GM23338 (cell line): ENCODE measurements at regions not wholly inside any gene's neighbourhood (a gene's known extent, or its start where the extent isn't known, plus 50 kb on each side); places are given as distances from the start of the nearest gene placed in this dataset.

Experiments used
- ATAC-seq: fragments of 200-7000 bp; cut with Tn5 transposase; 3 replicates; pipeline ENCODE4 v1.9.1; 2020
- DNase-seq: peaks from one replicate; pipeline ENCODE4 v3.0.0-alpha.2; 2015; ENCODE audit warnings: low spot score
- H2AFZ ChIP-seq: fragments of 200-600 bp; sonication (generic); 2 replicates; pipeline ENCODE4 v1.8.0; 2016; ENCODE audit warnings: antibody characterized with exemption, mild to moderate bottlenecking, moderate library complexity
- H3F3A ChIP-seq: fragments of 200-600 bp; sonication (generic); replicated peaks from 2 replicates; pipeline ENCODE4 v1.8.0; 2017; ENCODE audit warnings: antibody characterized with exemption, mixed run types, low read depth
- H3K27ac ChIP-seq: fragments of 200-600 bp; sonication (generic); 2 replicates; pipeline ENCODE4 v1.6.1; 2016; ENCODE audit warnings: low read depth
- H3K27me3 ChIP-seq: fragments of 200-600 bp; sonication (generic); 2 replicates; pipeline ENCODE4 v1.8.0; 2016; ENCODE audit warnings: mild to moderate bottlenecking, mixed run types, moderate library complexity; ENCODE audit not compliant: insufficient read depth
- H3K36me3 ChIP-seq: fragments of 200-600 bp; sonication (generic); 2 replicates; pipeline ENCODE4 v1.8.0; 2016; ENCODE audit warnings: mild to moderate bottlenecking; ENCODE audit not compliant: insufficient read depth
- H3K4me1 ChIP-seq: fragments of 200-600 bp; sonication (generic); 2 replicates; pipeline ENCODE4 v1.8.0; 2016; ENCODE audit warnings: mild to moderate bottlenecking, moderate library complexity; ENCODE audit not compliant: insufficient read depth
- H3K4me2 ChIP-seq: fragments of 200-600 bp; sonication (generic); 2 replicates; pipeline ENCODE4 v1.7.1; 2017; ENCODE audit warnings: mixed run types
- H3K4me3 ChIP-seq: fragments of 200-600 bp; sonication (generic); 2 replicates; pipeline ENCODE4 v1.6.1; 2016; ENCODE audit warnings: mixed run types
- H3K79me2 ChIP-seq: fragments of 200-600 bp; sonication (generic); replicated peaks from 2 replicates; pipeline ENCODE4 v1.8.0; 2017; ENCODE audit warnings: mild to moderate bottlenecking; ENCODE audit not compliant: insufficient read depth
- H3K9me2 ChIP-seq: fragments of 200-600 bp; sonication (generic); 2 replicates; pipeline ENCODE4 v1.8.0; 2017; ENCODE audit not compliant: insufficient read depth
- H4K20me1 ChIP-seq: fragments of 200-600 bp; sonication (generic); replicated peaks from 2 replicates; pipeline ENCODE4 v1.8.0; 2017; ENCODE audit warnings: mild to moderate bottlenecking; ENCODE audit not compliant: insufficient read depth
- H3K27ac Mint-ChIP-seq: 2 replicates; pipeline ENCODE4 v1.8.0; 2020; ENCODE audit warnings: inconsistent platforms, mild to moderate bottlenecking, moderate library complexity, mixed read lengths
- H3K27me3 Mint-ChIP-seq: 3 replicates; pipeline ENCODE4 v1.8.0; 2022; ENCODE audit warnings: low read depth, mild to moderate bottlenecking, moderate library complexity, mixed read lengths, inconsistent platforms; ENCODE audit not compliant: insufficient read depth, poor library complexity
- H3K36me3 Mint-ChIP-seq: 3 replicates; pipeline ENCODE4 v1.8.0; 2021; ENCODE audit warnings: low read depth, mild to moderate bottlenecking, inconsistent platforms, moderate library complexity, mixed read lengths
- H3K4me1 Mint-ChIP-seq: 3 replicates; pipeline ENCODE4 v1.8.0; 2020; ENCODE audit warnings: mild to moderate bottlenecking, inconsistent platforms, mixed read lengths
- H3K4me3 Mint-ChIP-seq: 3 replicates; pipeline ENCODE4 v1.8.0; 2021; ENCODE audit warnings: moderate library complexity, mild to moderate bottlenecking, inconsistent platforms, mixed read lengths
- H3K9me3 Mint-ChIP-seq: 3 replicates; pipeline ENCODE4 v1.8.0; 2020; ENCODE audit warnings: moderate library complexity, mild to moderate bottlenecking, inconsistent platforms, mixed read lengths
- EZH2 ChIP-seq: fragments of 200-600 bp; sonication (generic); IDR thresholded peaks from one replicate; pipeline ENCODE4 v1.8.0; 2017; ENCODE audit warnings: antibody characterized with exemption, mild to moderate bottlenecking, low read depth; ENCODE audit not compliant: unreplicated experiment
- EZH2phosphoT487 ChIP-seq: fragments of 200-600 bp; sonication (generic); IDR thresholded peaks from one replicate; pipeline ENCODE4 v1.8.1; 2018; ENCODE audit warnings: antibody characterized with exemption; ENCODE audit not compliant: unreplicated experiment
- JUNB ChIP-seq: IDR thresholded peaks from one replicate; pipeline ENCODE4 v1.6.1; 2016; ENCODE audit warnings: antibody characterized with exemption; ENCODE audit not compliant: unreplicated experiment
- NANOG ChIP-seq: IDR thresholded peaks from 2 replicates; pipeline ENCODE4 v1.6.1; 2016; ENCODE audit warnings: antibody characterized with exemption, borderline replicate concordance
- POLR2AphosphoS5 ChIP-seq: IDR thresholded peaks from 2 replicates; pipeline ENCODE4 v1.6.1; 2016; ENCODE audit warnings: antibody characterized with exemption, low read depth
- STAT1 ChIP-seq: IDR thresholded peaks from one replicate; pipeline ENCODE4 v1.6.1; 2016; ENCODE audit warnings: antibody characterized with exemption; ENCODE audit not compliant: unreplicated experiment
- ZNF331 ChIP-seq: fragments of 250-450 bp; sonication (Bioruptor Pico); IDR thresholded peaks from 2 replicates; pipeline ENCODE4 v1.5.0; 2020; ENCODE audit warnings: low read depth, mild to moderate bottlenecking, moderate library complexity
- TF ChIP-seq, protein P1 (sequence below): fragments of 250-450 bp; sonication (Bioruptor Pico); IDR thresholded peaks from 2 replicates; pipeline ENCODE4 v1.5.0; 2020; ENCODE audit warnings: mild to moderate bottlenecking, moderate library complexity
- TF ChIP-seq, protein P2 (sequence below): IDR thresholded peaks from 2 replicates; pipeline ENCODE4 v1.6.1; 2016; ENCODE audit warnings: antibody characterized with exemption
- TF ChIP-seq, protein P3 (sequence below): IDR thresholded peaks from one replicate; pipeline ENCODE4 v1.6.1; 2018; ENCODE audit warnings: antibody characterized with exemption; ENCODE audit not compliant: unreplicated experiment

DNA sequence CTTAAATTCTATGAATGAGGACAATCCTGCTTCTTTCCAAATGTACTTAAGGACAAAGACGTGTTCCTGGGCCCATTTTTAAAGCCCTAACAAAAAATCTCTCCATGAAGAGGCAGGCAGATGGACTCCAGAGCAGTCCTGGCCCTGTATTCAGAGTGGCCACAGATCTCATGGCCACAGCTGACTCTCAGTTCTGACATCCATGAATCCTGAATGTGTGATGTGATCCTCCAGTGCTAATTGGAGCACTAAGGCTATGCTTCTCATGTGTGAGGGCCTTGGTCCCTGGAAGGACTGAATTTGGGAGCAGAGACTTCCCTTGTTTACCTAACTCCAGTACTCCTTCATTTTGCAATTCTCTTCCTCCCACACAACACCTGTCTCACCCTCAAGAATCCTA lies 373.0 kb downstream of the AGTPBP1 start (continued):
- TF ChIP-seq, protein P1, sequence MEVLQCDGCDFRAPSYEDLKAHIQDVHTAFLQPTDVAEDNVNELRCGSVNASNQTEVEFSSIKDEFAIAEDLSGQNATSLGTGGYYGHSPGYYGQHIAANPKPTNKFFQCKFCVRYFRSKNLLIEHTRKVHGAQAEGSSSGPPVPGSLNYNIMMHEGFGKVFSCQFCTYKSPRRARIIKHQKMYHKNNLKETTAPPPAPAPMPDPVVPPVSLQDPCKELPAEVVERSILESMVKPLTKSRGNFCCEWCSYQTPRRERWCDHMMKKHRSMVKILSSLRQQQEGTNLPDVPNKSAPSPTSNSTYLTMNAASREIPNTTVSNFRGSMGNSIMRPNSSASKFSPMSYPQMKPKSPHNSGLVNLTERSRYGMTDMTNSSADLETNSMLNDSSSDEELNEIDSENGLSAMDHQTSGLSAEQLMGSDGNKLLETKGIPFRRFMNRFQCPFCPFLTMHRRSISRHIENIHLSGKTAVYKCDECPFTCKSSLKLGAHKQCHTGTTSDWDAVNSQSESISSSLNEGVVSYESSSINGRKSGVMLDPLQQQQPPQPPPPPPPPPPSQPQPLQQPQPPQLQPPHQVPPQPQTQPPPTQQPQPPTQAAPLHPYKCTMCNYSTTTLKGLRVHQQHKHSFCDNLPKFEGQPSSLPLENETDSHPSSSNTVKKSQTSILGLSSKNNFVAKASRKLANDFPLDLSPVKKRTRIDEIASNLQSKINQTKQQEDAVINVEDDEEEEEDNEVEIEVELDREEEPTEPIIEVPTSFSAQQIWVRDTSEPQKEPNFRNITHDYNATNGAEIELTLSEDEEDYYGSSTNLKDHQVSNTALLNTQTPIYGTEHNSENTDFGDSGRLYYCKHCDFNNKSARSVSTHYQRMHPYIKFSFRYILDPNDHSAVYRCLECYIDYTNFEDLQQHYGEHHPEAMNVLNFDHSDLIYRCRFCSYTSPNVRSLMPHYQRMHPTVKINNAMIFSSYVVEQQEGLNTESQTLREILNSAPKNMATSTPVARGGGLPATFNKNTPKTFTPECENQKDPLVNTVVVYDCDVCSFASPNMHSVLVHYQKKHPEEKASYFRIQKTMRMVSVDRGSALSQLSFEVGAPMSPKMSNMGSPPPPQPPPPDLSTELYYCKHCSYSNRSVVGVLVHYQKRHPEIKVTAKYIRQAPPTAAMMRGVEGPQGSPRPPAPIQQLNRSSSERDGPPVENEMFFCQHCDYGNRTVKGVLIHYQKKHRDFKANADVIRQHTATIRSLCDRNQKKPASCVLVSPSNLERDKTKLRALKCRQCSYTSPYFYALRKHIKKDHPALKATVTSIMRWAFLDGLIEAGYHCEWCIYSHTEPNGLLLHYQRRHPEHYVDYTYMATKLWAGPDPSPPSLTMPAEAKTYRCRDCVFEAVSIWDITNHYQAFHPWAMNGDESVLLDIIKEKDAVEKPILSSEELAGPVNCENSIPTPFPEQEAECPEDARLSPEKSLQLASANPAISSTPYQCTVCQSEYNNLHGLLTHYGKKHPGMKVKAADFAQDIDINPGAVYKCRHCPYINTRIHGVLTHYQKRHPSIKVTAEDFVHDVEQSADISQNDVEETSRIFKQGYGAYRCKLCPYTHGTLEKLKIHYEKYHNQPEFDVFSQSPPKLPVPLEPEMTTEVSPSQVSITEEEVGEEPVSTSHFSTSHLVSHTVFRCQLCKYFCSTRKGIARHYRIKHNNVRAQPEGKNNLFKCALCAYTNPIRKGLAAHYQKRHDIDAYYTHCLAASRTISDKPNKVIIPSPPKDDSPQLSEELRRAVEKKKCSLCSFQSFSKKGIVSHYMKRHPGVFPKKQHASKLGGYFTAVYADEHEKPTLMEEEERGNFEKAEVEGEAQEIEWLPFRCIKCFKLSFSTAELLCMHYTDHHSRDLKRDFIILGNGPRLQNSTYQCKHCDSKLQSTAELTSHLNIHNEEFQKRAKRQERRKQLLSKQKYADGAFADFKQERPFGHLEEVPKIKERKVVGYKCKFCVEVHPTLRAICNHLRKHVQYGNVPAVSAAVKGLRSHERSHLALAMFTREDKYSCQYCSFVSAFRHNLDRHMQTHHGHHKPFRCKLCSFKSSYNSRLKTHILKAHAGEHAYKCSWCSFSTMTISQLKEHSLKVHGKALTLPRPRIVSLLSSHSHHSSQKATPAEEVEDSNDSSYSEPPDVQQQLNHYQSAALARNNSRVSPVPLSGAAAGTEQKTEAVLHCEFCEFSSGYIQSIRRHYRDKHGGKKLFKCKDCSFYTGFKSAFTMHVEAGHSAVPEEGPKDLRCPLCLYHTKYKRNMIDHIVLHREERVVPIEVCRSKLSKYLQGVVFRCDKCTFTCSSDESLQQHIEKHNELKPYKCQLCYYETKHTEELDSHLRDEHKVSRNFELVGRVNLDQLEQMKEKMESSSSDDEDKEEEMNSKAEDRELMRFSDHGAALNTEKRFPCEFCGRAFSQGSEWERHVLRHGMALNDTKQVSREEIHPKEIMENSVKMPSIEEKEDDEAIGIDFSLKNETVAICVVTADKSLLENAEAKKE (CRISPR knock-in tag), result no peak
- TF ChIP-seq STAT1 (no peak), JUNB (no peak), ZNF331 (no peak)

DNA sequence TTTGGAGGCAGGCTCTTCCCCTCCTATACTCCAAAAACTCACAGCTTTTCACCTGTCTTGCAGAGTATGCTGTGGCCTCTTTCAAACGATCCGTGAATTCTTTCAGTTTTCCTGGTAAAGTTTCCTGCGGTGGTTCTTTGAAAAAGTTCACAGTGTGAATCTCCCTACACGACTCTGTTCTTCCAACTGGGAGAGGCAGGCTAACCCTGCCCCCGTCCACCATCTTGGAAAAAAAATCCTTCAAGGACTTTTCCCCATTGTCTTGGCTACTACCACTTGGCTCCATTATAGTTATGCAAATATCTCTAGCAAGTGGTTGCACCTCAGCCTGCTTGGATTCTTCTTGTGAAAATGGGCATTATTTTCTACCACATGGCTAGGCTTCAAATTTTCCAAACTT lies 382.6 kb downstream of the AGTPBP1 start:
- no peak for ATAC-seq
- no peak overlapping the region for H2AFZ ChIP-seq
- H3K27me3 ChIP-seq, result no peaks in the 10 kb centered on the region
- H3K27ac ChIP-seq, result no peak overlapping the region
- H3K9me3 Mint-ChIP-seq, result peaks cover 16% of the 10 kb centered on the region
- peaks cover 7% of the 10 kb centered on the region; the same call in 1 of the 3 replicates for H3K4me1 Mint-ChIP-seq
- H3K4me1 ChIP-seq, result no peaks in the 10 kb centered on the region
- no peak overlapping the region for H3K4me3 Mint-ChIP-seq
- no peaks in the 10 kb centered on the region for H3K79me2 ChIP-seq
- H3F3A ChIP-seq, result no peaks in the 10 kb centered on the region
- H4K20me1 ChIP-seq, result no peaks in the 10 kb centered on the region
- H3K36me3 ChIP-seq, result no peaks in the 10 kb centered on the region
- peaks cover 2% of the 10 kb centered on the region; the same call in 1 of the 2 replicates for H3K9me2 ChIP-seq
- no peak overlapping the region for H3K27ac Mint-ChIP-seq
- peaks cover 11% of the 10 kb centered on the region for H3K36me3 Mint-ChIP-seq
- peaks cover 2% of the 10 kb centered on the region for H3K27me3 Mint-ChIP-seq
- no peak overlapping the region for H3K4me2 ChIP-seq
- no peak overlapping the region for H3K4me3 ChIP-seq
- no peak for DNase-seq
- TF ChIP-seq EZH2phosphoT487 (no peak), EZH2 (no peak), POLR2AphosphoS5 (no peak), ZNF331 (no peak), NANOG (no peak)
- TF ChIP-seq, protein P2, sequence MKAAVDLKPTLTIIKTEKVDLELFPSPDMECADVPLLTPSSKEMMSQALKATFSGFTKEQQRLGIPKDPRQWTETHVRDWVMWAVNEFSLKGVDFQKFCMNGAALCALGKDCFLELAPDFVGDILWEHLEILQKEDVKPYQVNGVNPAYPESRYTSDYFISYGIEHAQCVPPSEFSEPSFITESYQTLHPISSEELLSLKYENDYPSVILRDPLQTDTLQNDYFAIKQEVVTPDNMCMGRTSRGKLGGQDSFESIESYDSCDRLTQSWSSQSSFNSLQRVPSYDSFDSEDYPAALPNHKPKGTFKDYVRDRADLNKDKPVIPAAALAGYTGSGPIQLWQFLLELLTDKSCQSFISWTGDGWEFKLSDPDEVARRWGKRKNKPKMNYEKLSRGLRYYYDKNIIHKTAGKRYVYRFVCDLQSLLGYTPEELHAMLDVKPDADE, result no peak
- TF ChIP-seq, protein P3, sequence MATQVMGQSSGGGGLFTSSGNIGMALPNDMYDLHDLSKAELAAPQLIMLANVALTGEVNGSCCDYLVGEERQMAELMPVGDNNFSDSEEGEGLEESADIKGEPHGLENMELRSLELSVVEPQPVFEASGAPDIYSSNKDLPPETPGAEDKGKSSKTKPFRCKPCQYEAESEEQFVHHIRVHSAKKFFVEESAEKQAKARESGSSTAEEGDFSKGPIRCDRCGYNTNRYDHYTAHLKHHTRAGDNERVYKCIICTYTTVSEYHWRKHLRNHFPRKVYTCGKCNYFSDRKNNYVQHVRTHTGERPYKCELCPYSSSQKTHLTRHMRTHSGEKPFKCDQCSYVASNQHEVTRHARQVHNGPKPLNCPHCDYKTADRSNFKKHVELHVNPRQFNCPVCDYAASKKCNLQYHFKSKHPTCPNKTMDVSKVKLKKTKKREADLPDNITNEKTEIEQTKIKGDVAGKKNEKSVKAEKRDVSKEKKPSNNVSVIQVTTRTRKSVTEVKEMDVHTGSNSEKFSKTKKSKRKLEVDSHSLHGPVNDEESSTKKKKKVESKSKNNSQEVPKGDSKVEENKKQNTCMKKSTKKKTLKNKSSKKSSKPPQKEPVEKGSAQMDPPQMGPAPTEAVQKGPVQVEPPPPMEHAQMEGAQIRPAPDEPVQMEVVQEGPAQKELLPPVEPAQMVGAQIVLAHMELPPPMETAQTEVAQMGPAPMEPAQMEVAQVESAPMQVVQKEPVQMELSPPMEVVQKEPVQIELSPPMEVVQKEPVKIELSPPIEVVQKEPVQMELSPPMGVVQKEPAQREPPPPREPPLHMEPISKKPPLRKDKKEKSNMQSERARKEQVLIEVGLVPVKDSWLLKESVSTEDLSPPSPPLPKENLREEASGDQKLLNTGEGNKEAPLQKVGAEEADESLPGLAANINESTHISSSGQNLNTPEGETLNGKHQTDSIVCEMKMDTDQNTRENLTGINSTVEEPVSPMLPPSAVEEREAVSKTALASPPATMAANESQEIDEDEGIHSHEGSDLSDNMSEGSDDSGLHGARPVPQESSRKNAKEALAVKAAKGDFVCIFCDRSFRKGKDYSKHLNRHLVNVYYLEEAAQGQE, result no peak
